NB4 (cell line): ENCODE measurements at regions not wholly inside any gene's neighbourhood (a gene's known extent, or its start where the extent isn't known, plus 50 kb on each side); places are given as distances from the start of the nearest gene placed in this dataset.

Source experiments
- MYC ChIP-seq: IDR thresholded peaks from 2 replicates; pipeline ENCODE4 v1.6.1; 2011; ENCODE audit warnings: low read depth, low read length
- POLR2A ChIP-seq: IDR thresholded peaks from 2 replicates; pipeline ENCODE4 v1.6.1; 2011; ENCODE audit warnings: mild to moderate bottlenecking; ENCODE audit not compliant: insufficient read length; ENCODE audit errors: extremely low read depth
- TF ChIP-seq, protein P1 (sequence below): IDR thresholded peaks from one replicate; pipeline ENCODE4 v1.5.1; 2012; ENCODE audit warnings: low read depth, low read length
- TF ChIP-seq, protein P2 (sequence below): IDR thresholded peaks from 2 replicates; pipeline ENCODE4 v1.6.1; 2011; ENCODE audit warnings: low read depth, low read length

DNA sequence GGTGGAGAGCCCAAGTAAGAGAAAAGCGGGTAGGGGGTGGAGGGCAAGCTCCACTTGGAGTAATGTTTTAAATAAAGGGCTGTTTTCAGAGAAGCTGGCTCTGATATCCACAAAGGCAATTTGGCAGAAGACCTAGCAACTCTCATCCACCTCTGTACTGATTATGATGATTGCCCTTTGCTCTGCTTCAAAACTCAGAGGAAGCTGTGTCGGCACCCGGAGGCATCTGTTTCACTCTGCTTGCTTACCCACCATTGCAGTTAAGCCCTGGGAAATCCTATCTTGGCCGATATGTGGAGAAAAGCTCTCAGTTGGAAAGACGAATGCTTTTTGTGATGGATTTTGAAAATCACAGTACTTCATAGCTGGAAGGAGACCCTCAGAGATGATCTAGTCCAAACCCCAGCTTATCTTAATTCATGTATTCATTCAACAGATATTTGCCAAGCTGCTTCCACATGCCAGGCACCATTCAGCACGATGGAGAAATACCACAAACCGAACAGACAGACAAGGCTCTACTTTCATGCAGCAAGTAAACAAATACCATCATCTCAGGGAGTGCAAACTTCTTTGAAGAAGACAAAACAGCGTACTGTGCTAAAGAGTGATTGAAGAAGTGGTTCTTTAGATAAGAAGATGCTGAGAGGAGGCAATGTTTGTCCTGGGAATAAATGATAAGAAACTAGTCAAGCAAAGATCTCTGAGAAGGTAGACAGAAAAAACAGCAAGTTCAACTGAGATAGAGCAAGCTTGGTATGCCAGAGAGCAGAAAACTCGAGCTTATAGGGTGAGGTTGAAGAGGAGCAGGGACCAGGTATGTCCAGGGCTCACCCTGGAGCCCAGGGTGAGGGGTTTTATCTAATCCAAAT lies 140.4 kb upstream of the SPDL1 start:
- TF ChIP-seq, protein P1, sequence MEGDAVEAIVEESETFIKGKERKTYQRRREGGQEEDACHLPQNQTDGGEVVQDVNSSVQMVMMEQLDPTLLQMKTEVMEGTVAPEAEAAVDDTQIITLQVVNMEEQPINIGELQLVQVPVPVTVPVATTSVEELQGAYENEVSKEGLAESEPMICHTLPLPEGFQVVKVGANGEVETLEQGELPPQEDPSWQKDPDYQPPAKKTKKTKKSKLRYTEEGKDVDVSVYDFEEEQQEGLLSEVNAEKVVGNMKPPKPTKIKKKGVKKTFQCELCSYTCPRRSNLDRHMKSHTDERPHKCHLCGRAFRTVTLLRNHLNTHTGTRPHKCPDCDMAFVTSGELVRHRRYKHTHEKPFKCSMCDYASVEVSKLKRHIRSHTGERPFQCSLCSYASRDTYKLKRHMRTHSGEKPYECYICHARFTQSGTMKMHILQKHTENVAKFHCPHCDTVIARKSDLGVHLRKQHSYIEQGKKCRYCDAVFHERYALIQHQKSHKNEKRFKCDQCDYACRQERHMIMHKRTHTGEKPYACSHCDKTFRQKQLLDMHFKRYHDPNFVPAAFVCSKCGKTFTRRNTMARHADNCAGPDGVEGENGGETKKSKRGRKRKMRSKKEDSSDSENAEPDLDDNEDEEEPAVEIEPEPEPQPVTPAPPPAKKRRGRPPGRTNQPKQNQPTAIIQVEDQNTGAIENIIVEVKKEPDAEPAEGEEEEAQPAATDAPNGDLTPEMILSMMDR, result no peak
- TF ChIP-seq POLR2A (no peak), MYC (no peak)
- TF ChIP-seq, protein P2, sequence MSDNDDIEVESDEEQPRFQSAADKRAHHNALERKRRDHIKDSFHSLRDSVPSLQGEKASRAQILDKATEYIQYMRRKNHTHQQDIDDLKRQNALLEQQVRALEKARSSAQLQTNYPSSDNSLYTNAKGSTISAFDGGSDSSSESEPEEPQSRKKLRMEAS, result no peak
